HCT116 (cell line): ENCODE measurements at regions not wholly inside any gene's neighbourhood (a gene's known extent, or its start where the extent isn't known, plus 50 kb on each side); places are given as distances from the start of the nearest gene placed in this dataset.

Experiments used
- CEBPB ChIP-seq: IDR thresholded peaks from 2 replicates; pipeline ENCODE4 v1.6.1; 2012; ENCODE audit warnings: low read depth
- EGR1 ChIP-seq: IDR thresholded peaks from 2 replicates; pipeline ENCODE4 v1.6.1; 2012; ENCODE audit warnings: low read depth
- POLR2AphosphoS5 ChIP-seq: IDR thresholded peaks from 2 replicates; pipeline ENCODE4 v1.6.1; 2011; ENCODE audit warnings: mild to moderate bottlenecking, low read depth, low read length, moderate library complexity
- SP1 ChIP-seq: IDR thresholded peaks from 2 replicates; pipeline ENCODE4 v1.6.1; 2012; ENCODE audit warnings: low read depth
- YY1 ChIP-seq: IDR thresholded peaks from 2 replicates; pipeline ENCODE4 v1.6.1; 2011; ENCODE audit warnings: low read length, low read depth, moderate library complexity, mild to moderate bottlenecking; ENCODE audit not compliant: insufficient replicate concordance; ENCODE audit errors: extremely low read depth
- TF ChIP-seq, protein P1 (sequence below), 3 experiments: fragments of 200-600 bp in 1 of 3; sonication (generic) in 1 of 3; IDR thresholded peaks in 2 of 3; conservative IDR thresholded peaks in 1 of 3; 2 replicates each; pipeline ENCODE4 v1.5.1; 2012 to 2017; ENCODE audit warnings: low read depth in 2 of 3, low read length in 2 of 3, antibody characterized with exemption in 1 of 3, borderline replicate concordance in 1 of 3, control low read depth in 1 of 3, mild to moderate bottlenecking in 1 of 3, mixed read lengths in 1 of 3, mixed run types in 1 of 3, moderate library complexity in 1 of 3; ENCODE audit not compliant: insufficient read depth in 1 of 3
- TF ChIP-seq, protein P2 (sequence below): IDR thresholded peaks from 2 replicates; pipeline ENCODE4 v1.6.1; 2011; ENCODE audit warnings: mild to moderate bottlenecking, low read length, moderate library complexity; ENCODE audit not compliant: insufficient replicate concordance; ENCODE audit errors: extremely low read depth
- TF ChIP-seq, protein P3 (sequence below): IDR thresholded peaks from 2 replicates; pipeline ENCODE4 v1.6.1; 2012; ENCODE audit warnings: low read depth

DNA sequence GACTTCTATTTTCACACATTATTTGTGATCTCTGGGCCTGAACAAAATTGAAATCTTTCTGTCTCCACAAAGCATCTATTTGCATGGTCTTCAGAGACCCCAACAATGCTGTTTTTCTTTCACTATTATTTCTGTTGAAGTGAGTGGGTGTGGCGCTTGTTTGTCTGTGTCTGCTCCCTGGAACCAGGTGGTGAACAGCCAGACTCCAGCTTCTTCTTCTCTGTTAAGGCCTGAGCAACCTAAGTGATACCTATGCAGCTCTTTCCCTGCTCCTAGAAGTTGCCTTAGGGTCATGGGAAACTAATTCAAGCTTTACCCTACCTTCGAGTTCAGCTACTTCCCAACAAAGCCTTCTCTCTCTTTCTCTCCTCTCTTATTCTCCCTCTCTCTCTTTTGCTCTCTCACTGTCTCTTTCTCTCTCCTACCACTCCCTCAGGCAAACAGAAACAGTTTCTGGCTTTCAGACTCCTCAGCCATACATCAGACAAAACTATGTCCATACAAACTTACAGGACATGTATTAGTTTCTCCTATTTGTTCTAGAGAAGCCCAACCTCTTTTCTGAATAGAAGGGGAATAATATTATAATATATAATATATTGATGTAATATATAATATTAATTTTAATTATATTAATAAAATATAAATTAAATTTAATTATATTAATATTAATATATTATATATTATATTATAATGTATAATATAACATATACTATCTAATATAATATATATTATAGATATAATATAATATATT, 552.5 kb downstream of the DSC3 start:
- no peak for TF ChIP-seq POLR2AphosphoS5
- no peak for TF ChIP-seq EGR1
- no peak for TF ChIP-seq CEBPB
- TF ChIP-seq SP1 = no peak
- TF ChIP-seq, protein P1, sequence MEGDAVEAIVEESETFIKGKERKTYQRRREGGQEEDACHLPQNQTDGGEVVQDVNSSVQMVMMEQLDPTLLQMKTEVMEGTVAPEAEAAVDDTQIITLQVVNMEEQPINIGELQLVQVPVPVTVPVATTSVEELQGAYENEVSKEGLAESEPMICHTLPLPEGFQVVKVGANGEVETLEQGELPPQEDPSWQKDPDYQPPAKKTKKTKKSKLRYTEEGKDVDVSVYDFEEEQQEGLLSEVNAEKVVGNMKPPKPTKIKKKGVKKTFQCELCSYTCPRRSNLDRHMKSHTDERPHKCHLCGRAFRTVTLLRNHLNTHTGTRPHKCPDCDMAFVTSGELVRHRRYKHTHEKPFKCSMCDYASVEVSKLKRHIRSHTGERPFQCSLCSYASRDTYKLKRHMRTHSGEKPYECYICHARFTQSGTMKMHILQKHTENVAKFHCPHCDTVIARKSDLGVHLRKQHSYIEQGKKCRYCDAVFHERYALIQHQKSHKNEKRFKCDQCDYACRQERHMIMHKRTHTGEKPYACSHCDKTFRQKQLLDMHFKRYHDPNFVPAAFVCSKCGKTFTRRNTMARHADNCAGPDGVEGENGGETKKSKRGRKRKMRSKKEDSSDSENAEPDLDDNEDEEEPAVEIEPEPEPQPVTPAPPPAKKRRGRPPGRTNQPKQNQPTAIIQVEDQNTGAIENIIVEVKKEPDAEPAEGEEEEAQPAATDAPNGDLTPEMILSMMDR (IDR thresholded peaks at IDR 0.05 in 2 of 3, conservative IDR thresholded peaks at IDR 0.05 in 1 of 3; ENCODE audit: borderline replicate concordance in 1 of 3, insufficient read depth in 1 of 3, low read depth in 2 of 3, low read length in 2 of 3) = no peak
- TF ChIP-seq, protein P2, sequence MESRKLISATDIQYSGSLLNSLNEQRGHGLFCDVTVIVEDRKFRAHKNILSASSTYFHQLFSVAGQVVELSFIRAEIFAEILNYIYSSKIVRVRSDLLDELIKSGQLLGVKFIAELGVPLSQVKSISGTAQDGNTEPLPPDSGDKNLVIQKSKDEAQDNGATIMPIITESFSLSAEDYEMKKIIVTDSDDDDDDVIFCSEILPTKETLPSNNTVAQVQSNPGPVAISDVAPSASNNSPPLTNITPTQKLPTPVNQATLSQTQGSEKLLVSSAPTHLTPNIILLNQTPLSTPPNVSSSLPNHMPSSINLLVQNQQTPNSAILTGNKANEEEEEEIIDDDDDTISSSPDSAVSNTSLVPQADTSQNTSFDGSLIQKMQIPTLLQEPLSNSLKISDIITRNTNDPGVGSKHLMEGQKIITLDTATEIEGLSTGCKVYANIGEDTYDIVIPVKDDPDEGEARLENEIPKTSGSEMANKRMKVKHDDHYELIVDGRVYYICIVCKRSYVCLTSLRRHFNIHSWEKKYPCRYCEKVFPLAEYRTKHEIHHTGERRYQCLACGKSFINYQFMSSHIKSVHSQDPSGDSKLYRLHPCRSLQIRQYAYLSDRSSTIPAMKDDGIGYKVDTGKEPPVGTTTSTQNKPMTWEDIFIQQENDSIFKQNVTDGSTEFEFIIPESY = no peak
- TF ChIP-seq, protein P3, sequence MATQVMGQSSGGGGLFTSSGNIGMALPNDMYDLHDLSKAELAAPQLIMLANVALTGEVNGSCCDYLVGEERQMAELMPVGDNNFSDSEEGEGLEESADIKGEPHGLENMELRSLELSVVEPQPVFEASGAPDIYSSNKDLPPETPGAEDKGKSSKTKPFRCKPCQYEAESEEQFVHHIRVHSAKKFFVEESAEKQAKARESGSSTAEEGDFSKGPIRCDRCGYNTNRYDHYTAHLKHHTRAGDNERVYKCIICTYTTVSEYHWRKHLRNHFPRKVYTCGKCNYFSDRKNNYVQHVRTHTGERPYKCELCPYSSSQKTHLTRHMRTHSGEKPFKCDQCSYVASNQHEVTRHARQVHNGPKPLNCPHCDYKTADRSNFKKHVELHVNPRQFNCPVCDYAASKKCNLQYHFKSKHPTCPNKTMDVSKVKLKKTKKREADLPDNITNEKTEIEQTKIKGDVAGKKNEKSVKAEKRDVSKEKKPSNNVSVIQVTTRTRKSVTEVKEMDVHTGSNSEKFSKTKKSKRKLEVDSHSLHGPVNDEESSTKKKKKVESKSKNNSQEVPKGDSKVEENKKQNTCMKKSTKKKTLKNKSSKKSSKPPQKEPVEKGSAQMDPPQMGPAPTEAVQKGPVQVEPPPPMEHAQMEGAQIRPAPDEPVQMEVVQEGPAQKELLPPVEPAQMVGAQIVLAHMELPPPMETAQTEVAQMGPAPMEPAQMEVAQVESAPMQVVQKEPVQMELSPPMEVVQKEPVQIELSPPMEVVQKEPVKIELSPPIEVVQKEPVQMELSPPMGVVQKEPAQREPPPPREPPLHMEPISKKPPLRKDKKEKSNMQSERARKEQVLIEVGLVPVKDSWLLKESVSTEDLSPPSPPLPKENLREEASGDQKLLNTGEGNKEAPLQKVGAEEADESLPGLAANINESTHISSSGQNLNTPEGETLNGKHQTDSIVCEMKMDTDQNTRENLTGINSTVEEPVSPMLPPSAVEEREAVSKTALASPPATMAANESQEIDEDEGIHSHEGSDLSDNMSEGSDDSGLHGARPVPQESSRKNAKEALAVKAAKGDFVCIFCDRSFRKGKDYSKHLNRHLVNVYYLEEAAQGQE = no peak
- TF ChIP-seq YY1 = no peak
